CD4-positive, alpha-beta memory T cell (primary cell): ENCODE measurements at regions not wholly inside any gene's neighbourhood (a gene's known extent, or its start where the extent isn't known, plus 50 kb on each side); places are given as distances from the start of the nearest gene placed in this dataset.

Experiments
- CTCF ChIA-PET: fragments of 350-600 bp; sonication (Branson Sonifier 250); formaldehyde crosslinking; loops from one replicate; lab custom pipeline; 2021; ENCODE audit warnings: inconsistent platforms; ENCODE audit not compliant: partially characterized antibody; lab: Charles Lee
- POLR2A ChIA-PET: fragments of 350-600 bp; sonication (Branson Sonifier 250); formaldehyde crosslinking; loops from one replicate; lab custom pipeline; 2021; ENCODE audit not compliant: partially characterized antibody; lab: Charles Lee
- DNase-seq, 5 donors: peaks; one replicate each; pipeline versions ENCODE4 v3.0.0 to v3.0.0-alpha.2; 2020 to 2022; ENCODE audit warnings: mixed read lengths in 1 of 5
- H3K27ac ChIP-seq: one replicate; pipeline ENCODE4 v1.7.0; 2013; ENCODE audit warnings: low read depth, low read length
- H3K27me3 ChIP-seq: 2 replicates; pipeline ENCODE4 v1.7.0; 2013; ENCODE audit warnings: mild to moderate bottlenecking, low read length, moderate library complexity; ENCODE audit not compliant: insufficient read depth
- H3K36me3 ChIP-seq: 2 replicates; pipeline ENCODE4 v1.7.0; 2013; ENCODE audit warnings: mild to moderate bottlenecking, low read length, moderate library complexity; ENCODE audit not compliant: insufficient read depth
- H3K4me1 ChIP-seq: 2 replicates; pipeline ENCODE4 v1.7.0; 2013; ENCODE audit warnings: mild to moderate bottlenecking, low read length, moderate library complexity; ENCODE audit not compliant: insufficient read depth
- H3K4me3 ChIP-seq, 2 donors: one replicate each; pipeline ENCODE4 v1.7.0; 2013; ENCODE audit warnings: low read length in 2 of 2, mild to moderate bottlenecking in 1 of 2
- H3K9me3 ChIP-seq, 2 donors: one replicate each; pipeline ENCODE4 v1.7.0; 2013; ENCODE audit warnings: low read length in 2 of 2, control low read depth in 1 of 2; ENCODE audit not compliant: control insufficient read depth in 1 of 2
- H3K27ac Mint-ChIP-seq, 7 donors: one replicate each; pipeline ENCODE4 v1.8.0; 2020 to 2021; ENCODE audit warnings: mixed read lengths in 7 of 7, mild to moderate bottlenecking in 6 of 7, inconsistent platforms in 3 of 7, moderate library complexity in 3 of 7
- H3K27me3 Mint-ChIP-seq, 2 donors: one replicate each; pipeline ENCODE4 v1.8.0; 2020 to 2021; ENCODE audit warnings: mixed read lengths in 2 of 2
- H3K36me3 Mint-ChIP-seq, 2 donors: one replicate each; pipeline ENCODE4 v1.8.0; 2020 to 2021; ENCODE audit warnings: mixed read lengths in 2 of 2, inconsistent platforms in 1 of 2, mild to moderate bottlenecking in 1 of 2
- H3K4me1 Mint-ChIP-seq, 4 donors: one replicate each; pipeline ENCODE4 v1.8.0; 2020 to 2021; ENCODE audit warnings: mixed read lengths in 4 of 4, mild to moderate bottlenecking in 1 of 4
- H3K4me3 Mint-ChIP-seq, 8 donors: one replicate each; pipeline ENCODE4 v1.8.0; 2020 to 2021; ENCODE audit warnings: mixed read lengths in 8 of 8, mild to moderate bottlenecking in 7 of 8, moderate library complexity in 6 of 8, inconsistent platforms in 3 of 8
- H3K9me3 Mint-ChIP-seq, 8 donors: one replicate each; pipeline ENCODE4 v1.8.0; 2020 to 2021; ENCODE audit warnings: mixed read lengths in 8 of 8, mild to moderate bottlenecking in 5 of 8, inconsistent platforms in 3 of 8, moderate library complexity in 1 of 8
- intact Hi-C: fragments of 100-400 bp; cut with micrococcal nuclease; formaldehyde crosslinking; loops from one replicate; pipeline ENCODE4 v1.15.1; 2023

DNA sequence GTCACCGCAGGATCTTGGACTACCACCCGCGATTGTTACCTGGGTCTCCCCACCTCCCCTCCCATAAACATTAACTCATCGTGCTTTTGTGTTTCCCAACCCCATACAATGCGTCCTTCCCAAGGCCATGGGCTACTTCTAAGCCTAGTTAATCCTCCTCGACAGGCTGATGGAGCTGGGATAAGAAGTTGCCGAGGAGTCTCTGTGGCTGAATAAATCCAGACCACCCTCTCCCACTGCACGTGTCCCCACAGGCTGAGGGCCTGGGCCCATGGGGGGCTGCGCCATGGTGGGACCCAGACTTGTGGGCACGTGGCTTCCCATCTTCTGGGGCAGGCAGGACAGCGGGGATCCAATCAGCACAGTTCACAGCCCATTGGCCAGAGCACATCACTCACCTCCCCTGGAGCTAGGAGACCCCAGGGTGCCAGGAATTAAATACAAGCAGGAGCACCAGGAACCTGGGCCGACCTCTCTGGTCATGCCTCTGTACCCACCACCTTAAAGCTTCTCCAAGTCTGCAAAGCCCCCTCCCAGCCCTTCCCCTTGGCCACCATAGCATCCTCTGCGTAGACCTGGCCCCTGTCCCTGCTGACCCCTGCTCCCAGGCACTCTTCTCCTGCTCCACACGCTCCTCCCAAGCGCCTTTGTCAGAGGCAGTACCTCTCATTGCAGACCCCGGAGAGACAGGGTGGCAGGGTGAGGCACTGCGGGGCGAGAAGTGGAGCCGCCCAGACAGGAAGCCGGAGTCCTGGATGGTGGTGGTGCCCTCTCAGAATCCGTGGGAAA lies 51.0 kb upstream of the ID2 start:
- POLR2A ChIA-PET = no interaction called here
- Histone ChIP-seq H3K4me3 (no peak overlapping the region), H3K4me1 (no peaks in the 10 kb centered on the region), H3K36me3 (no peaks in the 10 kb centered on the region), H3K27ac (no peak overlapping the region), H3K9me3 (no peaks in the 10 kb centered on the region), H3K27me3 (no peaks in the 10 kb centered on the region)
- no peak overlapping the region for H3K4me3 Mint-ChIP-seq
- no peaks in the 10 kb centered on the region for H3K36me3 Mint-ChIP-seq
- H3K4me1 Mint-ChIP-seq = peaks cover 0 to 6% (median 4%) of the 10 kb centered on the region in 4 donors
- no peak overlapping the region for H3K27ac Mint-ChIP-seq
- DNase-seq = no peak
- intact Hi-C loops = no loop called here
- CTCF ChIA-PET = interaction anchor here (0.8 kb wide), 1 partner anchor 99 kb away, joined by 3 read pairs; no protein-coding TSS in a partner anchor
- H3K9me3 Mint-ChIP-seq = no peaks in the 10 kb centered on the region
- H3K27me3 Mint-ChIP-seq = peaks cover 0 to 2% of the 10 kb centered on the region in 2 donors

DNA sequence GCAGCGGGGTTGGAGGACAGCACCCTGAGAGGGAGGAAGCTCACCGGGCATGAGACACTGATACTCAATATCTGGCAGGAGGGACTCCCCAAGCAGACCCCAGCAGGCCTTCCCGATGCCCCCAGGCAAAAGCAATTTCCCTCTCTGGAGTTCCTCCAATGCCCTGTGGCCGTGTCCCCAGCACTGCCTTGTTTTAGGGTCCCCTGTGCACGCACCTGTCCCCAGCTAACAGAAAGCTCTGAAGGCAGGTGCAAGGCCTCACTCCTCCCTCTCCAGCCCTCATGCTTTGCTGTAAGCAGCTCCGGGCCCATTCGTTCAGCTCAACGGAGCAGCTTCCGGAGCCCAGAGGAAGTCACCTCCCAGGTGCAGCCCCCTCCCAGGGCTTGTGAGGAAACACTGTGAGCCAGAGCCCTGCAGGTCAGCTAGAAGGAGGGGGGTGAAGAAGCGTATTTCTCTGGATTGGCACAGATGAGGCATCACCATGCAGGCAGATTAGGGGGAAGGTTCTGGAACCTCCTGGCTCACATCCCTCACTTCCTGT lies 50.3 kb upstream of the ID2 start:
- Mint-ChIP-seq H3K27ac (peak overlapping the region in 2 of 7 donors; percentile 37 to 50), H3K27me3 (peaks cover 0 to 2% of the 10 kb centered on the region in 2 donors), H3K4me1 (peaks cover 0 to 6% (median 4%) of the 10 kb centered on the region in 4 donors), H3K9me3 (no peaks in the 10 kb centered on the region), H3K36me3 (no peaks in the 10 kb centered on the region), H3K4me3 (no peak overlapping the region)
- POLR2A ChIA-PET = no interaction called here
- Histone ChIP-seq H3K27ac (no peak overlapping the region), H3K36me3 (no peaks in the 10 kb centered on the region), H3K4me3 (no peak overlapping the region), H3K27me3 (no peaks in the 10 kb centered on the region), H3K4me1 (no peaks in the 10 kb centered on the region), H3K9me3 (no peaks in the 10 kb centered on the region)
- no peak for DNase-seq
- intact Hi-C loops = no loop called here
- CTCF ChIA-PET = interaction anchor here (0.8 kb wide), 1 partner anchor 100 kb away, joined by 3 read pairs; no protein-coding TSS in a partner anchor
